Amniotic epithelial cell (primary cell): ENCODE measurements at regions not wholly inside any gene's neighbourhood (a gene's known extent, or its start where the extent isn't known, plus 50 kb on each side); places are given as distances from the start of the nearest gene placed in this dataset.
"Not testable (repeated sequence)": the region's sequence is repeated elsewhere in the genome, so short reads cannot be mapped to it uniquely, and the experiment has no call there.

ENCODE experiments used
- DNase-seq: peaks from one replicate; pipeline ENCODE4 v3.0.0-alpha.2; 2010; ENCODE audit warnings: low read depth

GRCh38 chr2:91422102-91422501 is 2730.6 kb downstream of the RPIA start:
- DNase-seq, result not testable (repeated sequence)

- DNase-seq, result not testable (repeated sequence)
Measured at GRCh38 chr2:91427148-91427547, 2735.7 kb downstream of the RPIA start.

GRCh38 chr2:91441932-91442245 is 2750.4 kb downstream of the RPIA start:
- DNase-seq, result not testable (repeated sequence)

GRCh38 chr2:91442246-91442905 is 2750.9 kb downstream of the RPIA start:
- DNase-seq, result no peak

GRCh38 chr2:91442906-91443729 is 2751.6 kb downstream of the RPIA start:
- DNase-seq, result not testable (repeated sequence)

GRCh38 chr2:91443730-91444115 is 2752.2 kb downstream of the RPIA start:
- not testable (repeated sequence) for DNase-seq

- DNase-seq, result not testable (repeated sequence)
Measured at GRCh38 chr2:91445705-91446104, 2754.2 kb downstream of the RPIA start.

- not testable (repeated sequence) for DNase-seq
Measured at GRCh38 chr2:91446489-91446888, 2755.0 kb downstream of the RPIA start.

GRCh38 chr2:91446915-91447314 is 2755.4 kb downstream of the RPIA start:
- not testable (repeated sequence) for DNase-seq

- not testable (repeated sequence) for DNase-seq
Measured at GRCh38 chr2:91447508-91447907, 2756.0 kb downstream of the RPIA start.

GRCh38 chr2:91462292-91462691 is 2770.8 kb downstream of the RPIA start:
- DNase-seq, result not testable (repeated sequence)

GRCh38 chr2:91463007-91463406 is 2771.5 kb downstream of the RPIA start:
- not testable (repeated sequence) for DNase-seq

- not testable (repeated sequence) for DNase-seq
Measured at GRCh38 chr2:91466780-91467363, 2775.4 kb downstream of the RPIA start.

- DNase-seq, result not testable (repeated sequence)
Measured at GRCh38 chr2:91476244-91476935, 2784.9 kb downstream of the RPIA start.

- DNase-seq, result not testable (repeated sequence)
Measured at GRCh38 chr2:91476936-91477246, 2785.4 kb downstream of the RPIA start.

- not testable (repeated sequence) for DNase-seq
Measured at GRCh38 chr2:91477291-91477690, 2785.8 kb downstream of the RPIA start.

GRCh38 chr2:91477731-91478672 is 2786.5 kb downstream of the RPIA start:
- no peak for DNase-seq

GRCh38 chr2:91478851-91479718 is 2787.6 kb downstream of the RPIA start:
- not testable (repeated sequence) for DNase-seq

- DNase-seq, result not testable (repeated sequence)
Measured at GRCh38 chr2:91485226-91485625, 2793.8 kb downstream of the RPIA start.
